WERI-Rb-1 (cell line): ENCODE measurements at regions not wholly inside any gene's neighbourhood (a gene's known extent, or its start where the extent isn't known, plus 50 kb on each side); places are given as distances from the start of the nearest gene placed in this dataset.

Experiments
- DNase-seq: peaks from one replicate; pipeline ENCODE4 v3.0.0-alpha.2; 2020
- H3K27ac ChIP-seq: fragments of 250-450 bp; sonication (Bioruptor Pico); 2 replicates; pipeline ENCODE4 v1.5.1; 2020; ENCODE audit warnings: mild to moderate bottlenecking, moderate library complexity
- H3K27me3 ChIP-seq: fragments of 250-450 bp; sonication (Bioruptor Pico); 2 replicates; pipeline ENCODE4 v1.5.1; 2021; ENCODE audit warnings: mild to moderate bottlenecking, low read depth, moderate library complexity; ENCODE audit not compliant: insufficient read depth, severe bottlenecking
- H3K36me3 ChIP-seq: fragments of 250-450 bp; sonication (Bioruptor Pico); 2 replicates; pipeline ENCODE4 v1.5.1; 2020; ENCODE audit warnings: mild to moderate bottlenecking, moderate library complexity
- H3K4me3 ChIP-seq: 2 replicates; pipeline ENCODE4 v1.5.1; 2011; ENCODE audit warnings: low read depth, mild to moderate bottlenecking, control low read depth, low read length
- H3K9me3 ChIP-seq: fragments of 250-450 bp; sonication (Bioruptor Pico); 2 replicates; pipeline ENCODE4 v1.5.1; 2021; ENCODE audit warnings: mild to moderate bottlenecking, moderate library complexity; ENCODE audit not compliant: severe bottlenecking
- CTCF ChIP-seq: IDR thresholded peaks from 2 replicates; pipeline ENCODE4 v1.5.1; 2011; ENCODE audit warnings: low read depth, mild to moderate bottlenecking, control low read depth, inconsistent platforms, low read length

GRCh38 chr10:4775808-4776207 is 50.2 kb upstream of the AKR1E2 start:
- H3K4me3 ChIP-seq: no peak overlapping the region
- no peaks in the 10 kb centered on the region for H3K9me3 ChIP-seq
- no peaks in the 10 kb centered on the region for H3K27me3 ChIP-seq
- no peaks in the 10 kb centered on the region for H3K36me3 ChIP-seq
- H3K27ac ChIP-seq: no peak overlapping the region
- TF ChIP-seq CTCF: no peak
- no peak for DNase-seq

- no peak for TF ChIP-seq CTCF
- no peaks in the 10 kb centered on the region for H3K36me3 ChIP-seq
- no peak for DNase-seq
- H3K4me3 ChIP-seq: no peak overlapping the region
- H3K27me3 ChIP-seq: no peaks in the 10 kb centered on the region
- H3K27ac ChIP-seq: no peak overlapping the region
- H3K9me3 ChIP-seq: no peaks in the 10 kb centered on the region
These were observed 53.8 kb upstream of the AKR1E2 start for GRCh38 chr10:4772202-4772570.

- no peaks in the 10 kb centered on the region for H3K27me3 ChIP-seq
- no peak overlapping the region for H3K27ac ChIP-seq
- H3K4me3 ChIP-seq: no peak overlapping the region
- no peak for TF ChIP-seq CTCF
- no peaks in the 10 kb centered on the region for H3K36me3 ChIP-seq
- no peak for DNase-seq
- no peaks in the 10 kb centered on the region for H3K9me3 ChIP-seq
These were observed 54.3 kb upstream of the AKR1E2 start for GRCh38 chr10:4771554-4772201.

- DNase-seq: no peak
- TF ChIP-seq CTCF: no peak
- no peaks in the 10 kb centered on the region for H3K27me3 ChIP-seq
- no peaks in the 10 kb centered on the region for H3K9me3 ChIP-seq
- no peak overlapping the region for H3K27ac ChIP-seq
- no peaks in the 10 kb centered on the region for H3K36me3 ChIP-seq
- H3K4me3 ChIP-seq: no peak overlapping the region
These were observed 55.0 kb upstream of the AKR1E2 start for GRCh38 chr10:4770801-4771553.

DNA sequence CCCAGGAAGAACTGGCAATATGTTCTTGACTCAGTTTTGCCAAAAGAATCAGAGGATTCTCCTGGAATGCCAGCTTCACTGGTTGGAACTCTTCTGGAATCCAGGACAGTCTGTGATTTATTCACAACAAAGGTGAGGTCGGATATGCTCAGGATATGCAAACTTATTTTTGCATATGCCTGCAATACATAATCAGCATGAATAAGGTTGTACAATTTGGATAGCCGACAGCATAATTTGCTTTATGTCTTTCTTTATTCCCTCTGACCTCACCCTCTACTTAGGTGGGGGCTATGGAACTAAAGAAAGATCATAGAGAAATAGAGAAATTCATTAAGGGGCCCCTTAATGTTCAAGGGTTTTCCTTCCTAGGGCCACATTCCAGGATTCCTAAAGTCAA is 57.6 kb upstream of the AKR1E2 start:
- Histone ChIP-seq H3K4me3 (no peak overlapping the region), H3K27me3 (no peaks in the 10 kb centered on the region), H3K9me3 (no peaks in the 10 kb centered on the region), H3K27ac (no peak overlapping the region), H3K36me3 (no peaks in the 10 kb centered on the region)
- DNase-seq: no peak
- no peak for TF ChIP-seq CTCF
